Fibroblast of skin of right quadriceps (primary cell): ENCODE measurements at regions not wholly inside any gene's neighbourhood (a gene's known extent, or its start where the extent isn't known, plus 50 kb on each side); places are given as distances from the start of the nearest gene placed in this dataset.
"Not testable (repeated sequence)": the region's sequence is repeated elsewhere in the genome, so short reads cannot be mapped to it uniquely, and the experiment has no call there.

Experiments
- DNase-seq: peaks from one replicate; pipeline ENCODE4 v3.0.0-alpha.2; 2013

- no peak for DNase-seq
Observed at GRCh38 chr2:208807756-208808155, 401.2 kb downstream of the PTH2R start.

- DNase-seq, result not testable (repeated sequence)
Observed at GRCh38 chr2:208811885-208812284, 405.3 kb downstream of the PTH2R start.

- no peak for DNase-seq
Observed at GRCh38 chr2:208819190-208819589, 412.6 kb downstream of the PTH2R start.

GRCh38 chr2:208820014-208820688 lies 413.6 kb downstream of the PTH2R start:
- DNase-seq, result no peak

GRCh38 chr2:208827109-208827508 lies 420.5 kb downstream of the PTH2R start:
- DNase-seq, result no peak

GRCh38 chr2:208827549-208828221 lies 421.1 kb downstream of the PTH2R start:
- no peak for DNase-seq

GRCh38 chr2:208830203-208830602 lies 423.6 kb downstream of the PTH2R start:
- DNase-seq, result no peak

GRCh38 chr2:208847651-208848050 lies 441.1 kb downstream of the PTH2R start:
- no peak for DNase-seq

- no peak for DNase-seq
Observed at GRCh38 chr2:208854717-208855116, 448.1 kb downstream of the PTH2R start.

GRCh38 chr2:208867374-208867773 lies 460.8 kb downstream of the PTH2R start:
- DNase-seq, result no peak

GRCh38 chr2:208872591-208872990 lies 466.0 kb downstream of the PTH2R start:
- no peak for DNase-seq

GRCh38 chr2:208879666-208880065 lies 473.1 kb downstream of the PTH2R start:
- no peak for DNase-seq

- DNase-seq, result no peak
Observed at GRCh38 chr2:208880171-208880570, 473.6 kb downstream of the PTH2R start.

GRCh38 chr2:208890486-208890885 lies 483.9 kb downstream of the PTH2R start:
- no peak for DNase-seq

GRCh38 chr2:208892203-208892602 lies 485.6 kb downstream of the PTH2R start:
- no peak for DNase-seq

- no peak for DNase-seq
Observed at GRCh38 chr2:208906330-208906729, 499.7 kb downstream of the PTH2R start.

- DNase-seq, result no peak
Observed at GRCh38 chr2:208915401-208915800, 508.4 kb upstream of the MAP2 start.

GRCh38 chr2:208916881-208917280 lies 507.0 kb upstream of the MAP2 start:
- no peak for DNase-seq

GRCh38 chr2:208921358-208921757 lies 502.5 kb upstream of the MAP2 start:
- not testable (repeated sequence) for DNase-seq

- no peak for DNase-seq
Observed at GRCh38 chr2:208927867-208928266, 496.0 kb upstream of the MAP2 start.

- DNase-seq, result no peak
Observed at GRCh38 chr2:208929139-208929864, 494.5 kb upstream of the MAP2 start.

- DNase-seq, result no peak
Observed at GRCh38 chr2:208929894-208930427, 493.9 kb upstream of the MAP2 start.

- no peak for DNase-seq
Observed at GRCh38 chr2:208935531-208935930, 488.3 kb upstream of the MAP2 start.

- no peak for DNase-seq
Observed at GRCh38 chr2:208937521-208937920, 486.3 kb upstream of the MAP2 start.
